GM23248 (cell line): ENCODE measurements at regions not wholly inside any gene's neighbourhood (a gene's known extent, or its start where the extent isn't known, plus 50 kb on each side); places are given as distances from the start of the nearest gene placed in this dataset.

Source experiments
- EZH2 ChIP-seq: fragments of 200-600 bp; sonication (generic); IDR thresholded peaks from 2 replicates; pipeline ENCODE4 v1.6.1; 2018; ENCODE audit warnings: antibody characterized with exemption, mild to moderate bottlenecking; ENCODE audit not compliant: insufficient read depth, poor library complexity, severe bottlenecking
- EZH2phosphoT487 ChIP-seq: fragments of 200-600 bp; sonication (generic); IDR thresholded peaks from 2 replicates; pipeline ENCODE4 v1.6.1; 2018; ENCODE audit warnings: antibody characterized with exemption, moderate library complexity, mild to moderate bottlenecking, low read depth; ENCODE audit not compliant: insufficient read depth

GRCh38 chr1:83632906-83633305 lies 366.0 kb downstream of the TTLL7 start:
- TF ChIP-seq EZH2phosphoT487 = no peak
- no peak for TF ChIP-seq EZH2
